Kidney (tissue), 13 donors: ENCODE measurements at regions not wholly inside any gene's neighbourhood (a gene's known extent, or its start where the extent isn't known, plus 50 kb on each side); places are given as distances from the start of the nearest gene placed in this dataset.

Source experiments
- DNase-seq, 5 donors: peaks; one replicate each; pipeline ENCODE4 v3.0.0-alpha.2; 2013 to 2020
- FAIRE-seq: peaks from 2 replicates; lab custom pipeline; 2012; peaks lifted over from hg19 to GRCh38; lab: Jason Lieb, UNC
- H3K27ac ChIP-seq, 2 donors: one replicate each; pipeline ENCODE4 v1.7.0; 2013; ENCODE audit warnings: low read depth in 2 of 2, low read length in 2 of 2, inconsistent platforms in 1 of 2
- H3K27me3 ChIP-seq: one replicate; pipeline ENCODE4 v1.7.1; 2013; ENCODE audit warnings: low read length, inconsistent platforms; ENCODE audit not compliant: control insufficient read depth, insufficient read depth
- H3K36me3 ChIP-seq, 3 donors: one replicate each; pipeline versions ENCODE4 v1.7.0 to v1.7.1; 2013; ENCODE audit warnings: low read length in 3 of 3, control low read depth in 1 of 3, inconsistent platforms in 1 of 3; ENCODE audit not compliant: insufficient read depth in 3 of 3, control insufficient read depth in 2 of 3
- H3K4me1 ChIP-seq, 3 donors: one replicate each; pipeline versions ENCODE4 v1.7.0 to v1.7.1; 2013; ENCODE audit warnings: low read length in 3 of 3, inconsistent platforms in 1 of 3, low read depth in 1 of 3; ENCODE audit not compliant: control insufficient read depth in 2 of 3, insufficient read depth in 2 of 3
- H3K4me3 ChIP-seq, 3 donors: one replicate each; pipeline versions ENCODE4 v1.7.0 to v1.8.1; 2013; ENCODE audit warnings: low read length in 3 of 3, control low read depth in 1 of 3, inconsistent platforms in 1 of 3
- H3K9ac ChIP-seq, 3 donors: one replicate each; pipeline versions ENCODE4 v1.7.0 to v1.7.1; 2013; ENCODE audit warnings: low read length in 3 of 3, control low read depth in 1 of 3, inconsistent platforms in 1 of 3
- H3K9me3 ChIP-seq, 3 donors: one replicate each; pipeline versions ENCODE4 v1.7.0 to v1.7.1; 2013; ENCODE audit warnings: low read length in 3 of 3, control low read depth in 1 of 3, inconsistent platforms in 1 of 3; ENCODE audit not compliant: control insufficient read depth in 2 of 3, insufficient read depth in 1 of 3
- intact Hi-C: fragments of 100-400 bp; cut with DNase I; formaldehyde crosslinking; loops from one replicate; pipeline ENCODE4 v1.11.1; 2022
- TF ChIP-seq, protein P1 (sequence below): IDR thresholded peaks from 3 replicates; pipeline ENCODE4 v1.5.1; 2012; ENCODE audit warnings: mild to moderate bottlenecking, moderate library complexity, borderline replicate concordance; ENCODE audit not compliant: insufficient read depth; ENCODE audit errors: extremely low read depth
- donor health status: control.
- donor health status: control.
- donor health status: control.
- donor health status: control.
- donor health status: control.
- donor health status: DM: yes; HTN: yes; CAD: no.
- donor health status: Normal renal cell carcinoma (clear cell type).

- H3K36me3 ChIP-seq = no peaks in the 10 kb centered on the region
- no peaks in the 10 kb centered on the region for H3K27me3 ChIP-seq
- DNase-seq = peak in 1 of 5 donors; percentile 42
- no peaks in the 10 kb centered on the region for H3K9me3 ChIP-seq
- H3K4me3 ChIP-seq = no peak overlapping the region
- no peaks in the 10 kb centered on the region for H3K4me1 ChIP-seq
- intact Hi-C loops = no loop called here
- no peak overlapping the region for H3K27ac ChIP-seq
- FAIRE-seq = no peak
- TF ChIP-seq, protein P1, sequence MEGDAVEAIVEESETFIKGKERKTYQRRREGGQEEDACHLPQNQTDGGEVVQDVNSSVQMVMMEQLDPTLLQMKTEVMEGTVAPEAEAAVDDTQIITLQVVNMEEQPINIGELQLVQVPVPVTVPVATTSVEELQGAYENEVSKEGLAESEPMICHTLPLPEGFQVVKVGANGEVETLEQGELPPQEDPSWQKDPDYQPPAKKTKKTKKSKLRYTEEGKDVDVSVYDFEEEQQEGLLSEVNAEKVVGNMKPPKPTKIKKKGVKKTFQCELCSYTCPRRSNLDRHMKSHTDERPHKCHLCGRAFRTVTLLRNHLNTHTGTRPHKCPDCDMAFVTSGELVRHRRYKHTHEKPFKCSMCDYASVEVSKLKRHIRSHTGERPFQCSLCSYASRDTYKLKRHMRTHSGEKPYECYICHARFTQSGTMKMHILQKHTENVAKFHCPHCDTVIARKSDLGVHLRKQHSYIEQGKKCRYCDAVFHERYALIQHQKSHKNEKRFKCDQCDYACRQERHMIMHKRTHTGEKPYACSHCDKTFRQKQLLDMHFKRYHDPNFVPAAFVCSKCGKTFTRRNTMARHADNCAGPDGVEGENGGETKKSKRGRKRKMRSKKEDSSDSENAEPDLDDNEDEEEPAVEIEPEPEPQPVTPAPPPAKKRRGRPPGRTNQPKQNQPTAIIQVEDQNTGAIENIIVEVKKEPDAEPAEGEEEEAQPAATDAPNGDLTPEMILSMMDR = no peak
- H3K9ac ChIP-seq = no peak overlapping the region
These were observed 63.2 kb upstream of the EXOC6 start for GRCh38 chr10:92785118-92785517.

GRCh38 chr10:92787557-92788152 lies 60.7 kb upstream of the EXOC6 start:
- FAIRE-seq = no peak

GRCh38 chr10:92789067-92789466 lies 59.3 kb upstream of the EXOC6 start:
- peak in 3 of 5 donors; percentile 6 to 33 (median 17) for DNase-seq
- intact Hi-C loops = no loop called here
- TF ChIP-seq, protein P1 = no peak
- H3K9me3 ChIP-seq = no peaks in the 10 kb centered on the region
- no peak overlapping the region for H3K4me3 ChIP-seq
- no peaks in the 10 kb centered on the region for H3K4me1 ChIP-seq
- no peaks in the 10 kb centered on the region for H3K36me3 ChIP-seq
- H3K9ac ChIP-seq = no peak overlapping the region
- H3K27ac ChIP-seq = no peak overlapping the region
- H3K27me3 ChIP-seq = no peaks in the 10 kb centered on the region
- FAIRE-seq = no peak

More at GRCh38 chr10:92787557-92788152, 60.7 kb upstream of the EXOC6 start:
- H3K36me3 ChIP-seq = no peaks in the 10 kb centered on the region
- no peaks in the 10 kb centered on the region for H3K27me3 ChIP-seq
- no peak overlapping the region for H3K4me3 ChIP-seq
- intact Hi-C loops = no loop called here
- H3K9me3 ChIP-seq = no peaks in the 10 kb centered on the region
- no peak overlapping the region for H3K9ac ChIP-seq
- DNase-seq = no peak
- H3K27ac ChIP-seq = no peak overlapping the region
- H3K4me1 ChIP-seq = no peaks in the 10 kb centered on the region
- TF ChIP-seq, protein P1 = no peak

DNA sequence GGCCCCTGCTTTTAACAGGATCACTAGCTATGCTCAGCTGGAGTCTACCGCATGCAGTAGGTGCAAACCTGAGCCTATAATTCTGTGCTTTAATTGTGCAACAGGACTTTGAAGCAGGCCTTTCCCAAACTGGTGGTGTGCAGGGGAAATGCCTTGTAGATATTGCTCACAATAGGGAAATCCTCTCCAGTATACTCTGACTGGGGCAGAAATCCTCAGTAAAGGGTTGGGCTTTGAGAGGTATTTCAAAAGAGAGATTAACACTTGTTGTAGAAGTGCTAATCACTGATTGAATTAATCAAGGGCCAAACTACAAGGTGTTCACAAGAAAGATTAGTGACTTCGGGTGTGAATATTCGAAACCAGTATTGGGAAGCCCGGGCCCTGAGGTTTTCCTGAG lies 58.5 kb upstream of the EXOC6 start:
- Histone ChIP-seq H3K27ac (no peak overlapping the region), H3K9ac (no peak overlapping the region)
- no peak for FAIRE-seq

More for the DNA sequence above, 58.5 kb upstream of the EXOC6 start:
- intact Hi-C loops = no loop called here
- TF ChIP-seq, protein P1 = no peak
- H3K9me3 ChIP-seq = no peaks in the 10 kb centered on the region
- H3K4me1 ChIP-seq = no peaks in the 10 kb centered on the region
- H3K36me3 ChIP-seq = no peaks in the 10 kb centered on the region
- no peak for DNase-seq
- H3K27me3 ChIP-seq = no peaks in the 10 kb centered on the region
- no peak overlapping the region for H3K4me3 ChIP-seq
